ENCODE measurements at regions not wholly inside any gene's neighbourhood (a gene's known extent, or its start where the extent isn't known, plus 50 kb on each side); places are given as distances from the start of the nearest gene placed in this dataset.

DNA sequence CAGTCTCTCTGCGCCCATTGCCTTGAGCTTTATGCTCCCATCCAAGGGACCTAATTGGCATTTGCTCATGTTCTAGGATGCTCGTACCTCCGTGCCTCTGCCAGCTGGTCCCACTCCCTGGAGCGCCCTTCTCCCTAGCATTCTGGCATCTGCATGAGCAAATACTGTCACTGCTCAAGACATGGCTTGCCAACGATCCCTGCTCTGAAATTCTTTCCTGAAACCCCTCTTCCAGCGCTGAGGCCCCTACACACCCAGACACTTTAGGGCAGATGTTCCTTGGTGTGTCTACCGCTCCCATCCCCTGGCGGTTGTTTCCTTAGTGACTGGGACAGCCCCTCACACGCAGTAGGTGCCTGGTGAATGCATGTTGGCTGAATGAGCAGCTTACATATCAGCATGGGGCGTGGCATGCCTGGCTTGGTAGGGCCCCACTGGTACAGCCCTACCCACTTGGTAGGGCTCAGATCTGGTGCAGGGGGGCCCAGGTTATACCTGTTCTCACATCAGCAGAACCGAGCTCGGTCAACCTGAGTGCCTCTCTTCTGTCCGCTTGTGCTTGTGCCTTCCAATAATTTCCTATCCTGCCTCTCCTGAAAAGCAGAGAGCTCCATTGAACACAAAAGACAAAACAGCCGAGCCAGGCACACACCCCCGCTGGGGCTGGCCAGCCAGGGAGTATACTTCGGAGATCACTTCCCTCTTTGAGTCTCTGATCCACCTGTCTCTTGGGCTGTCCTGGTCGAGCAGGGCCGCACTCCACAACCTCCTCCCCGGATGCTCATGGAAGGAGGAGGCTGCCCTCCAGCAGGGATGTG is 59.2 kb downstream of the INHBB start:
- TF ChIP-seq, protein P1, sequence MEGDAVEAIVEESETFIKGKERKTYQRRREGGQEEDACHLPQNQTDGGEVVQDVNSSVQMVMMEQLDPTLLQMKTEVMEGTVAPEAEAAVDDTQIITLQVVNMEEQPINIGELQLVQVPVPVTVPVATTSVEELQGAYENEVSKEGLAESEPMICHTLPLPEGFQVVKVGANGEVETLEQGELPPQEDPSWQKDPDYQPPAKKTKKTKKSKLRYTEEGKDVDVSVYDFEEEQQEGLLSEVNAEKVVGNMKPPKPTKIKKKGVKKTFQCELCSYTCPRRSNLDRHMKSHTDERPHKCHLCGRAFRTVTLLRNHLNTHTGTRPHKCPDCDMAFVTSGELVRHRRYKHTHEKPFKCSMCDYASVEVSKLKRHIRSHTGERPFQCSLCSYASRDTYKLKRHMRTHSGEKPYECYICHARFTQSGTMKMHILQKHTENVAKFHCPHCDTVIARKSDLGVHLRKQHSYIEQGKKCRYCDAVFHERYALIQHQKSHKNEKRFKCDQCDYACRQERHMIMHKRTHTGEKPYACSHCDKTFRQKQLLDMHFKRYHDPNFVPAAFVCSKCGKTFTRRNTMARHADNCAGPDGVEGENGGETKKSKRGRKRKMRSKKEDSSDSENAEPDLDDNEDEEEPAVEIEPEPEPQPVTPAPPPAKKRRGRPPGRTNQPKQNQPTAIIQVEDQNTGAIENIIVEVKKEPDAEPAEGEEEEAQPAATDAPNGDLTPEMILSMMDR (IDR thresholded peaks at IDR 0.05), result no peak
- TF ChIP-seq POLR2A (IDR thresholded peaks at IDR 0.05), result no peak

Measured in heart left ventricle (tissue), 13 donors.